ENCODE measurements at regions not wholly inside any gene's neighbourhood (a gene's known extent, or its start where the extent isn't known, plus 50 kb on each side); places are given as distances from the start of the nearest gene placed in this dataset.

GRCh38 chr5:125106271-125106670 lies 359.8 kb upstream of the ZNF608 start:
- DNase-seq = no peak

- no peak for DNase-seq
Measured at GRCh38 chr5:125106881-125107280, 360.4 kb upstream of the ZNF608 start.

DNA sequence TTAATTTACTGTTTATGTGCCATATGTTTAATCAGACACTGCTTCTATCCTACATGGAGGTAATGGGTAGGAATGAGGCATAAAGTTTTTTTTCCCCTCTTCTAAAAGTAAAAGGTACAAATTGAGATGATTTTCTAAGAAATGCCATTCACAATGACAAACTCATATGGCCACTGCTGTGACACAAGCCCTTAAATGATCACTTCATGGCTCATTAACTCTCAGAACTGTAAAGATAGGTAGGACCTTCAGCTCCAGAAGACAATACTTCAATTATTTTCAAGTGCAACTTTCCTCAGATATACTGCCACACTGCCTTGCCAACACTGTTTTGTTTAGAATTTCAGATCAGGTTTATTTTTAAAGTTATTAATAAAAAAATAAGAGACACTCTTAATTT lies 362.9 kb upstream of the ZNF608 start:
- DNase-seq = peak in 1 of 2 experiments; percentile 10

DNA sequence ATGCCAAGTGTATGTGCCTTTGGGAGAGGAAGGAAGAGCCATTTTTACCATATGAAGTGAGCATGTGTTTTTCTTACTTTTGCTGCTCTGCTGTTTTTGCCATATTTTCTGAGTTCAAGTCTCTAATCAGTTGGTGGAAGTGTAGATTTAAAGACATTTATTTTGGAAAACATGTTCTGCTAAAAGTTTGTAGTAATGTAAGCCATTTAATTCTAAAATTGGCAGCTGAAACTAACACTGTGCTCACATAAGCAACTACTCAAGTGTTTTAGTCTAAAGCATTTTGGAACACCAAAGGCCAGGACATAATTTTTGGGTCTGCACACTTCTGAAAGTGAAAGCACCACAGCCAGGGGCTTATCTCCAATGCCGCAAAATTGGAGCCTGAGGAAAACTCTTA lies 363.4 kb upstream of the ZNF608 start:
- no peak for DNase-seq

DNA sequence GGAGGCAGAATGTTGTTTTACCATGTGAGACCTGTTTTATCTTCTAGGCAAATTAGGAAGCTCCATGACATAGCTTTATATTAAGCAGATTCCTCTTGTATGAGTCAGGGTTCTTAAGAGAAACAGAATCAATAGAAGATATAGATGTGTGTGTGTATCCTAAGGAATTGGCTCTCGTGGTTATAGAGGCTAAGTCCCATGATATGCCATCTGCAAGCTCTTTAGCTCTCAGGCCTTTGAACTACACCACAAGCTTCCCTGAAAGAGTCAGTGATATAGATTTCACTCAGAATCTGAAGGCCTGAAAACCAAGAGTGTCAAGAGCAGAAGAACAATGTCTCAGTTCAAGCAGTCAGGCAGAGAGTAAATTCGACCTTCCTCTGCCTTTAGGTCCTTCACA lies 365.8 kb upstream of the ZNF608 start:
- no peak for DNase-seq

- DNase-seq = no peak
Measured at GRCh38 chr5:125113328-125113727, 366.9 kb upstream of the ZNF608 start.

- no peak for DNase-seq
Measured at GRCh38 chr5:125115195-125115525, 368.7 kb upstream of the ZNF608 start.

- no peak for DNase-seq
Measured at GRCh38 chr5:125117566-125117965, 371.1 kb upstream of the ZNF608 start.

DNA sequence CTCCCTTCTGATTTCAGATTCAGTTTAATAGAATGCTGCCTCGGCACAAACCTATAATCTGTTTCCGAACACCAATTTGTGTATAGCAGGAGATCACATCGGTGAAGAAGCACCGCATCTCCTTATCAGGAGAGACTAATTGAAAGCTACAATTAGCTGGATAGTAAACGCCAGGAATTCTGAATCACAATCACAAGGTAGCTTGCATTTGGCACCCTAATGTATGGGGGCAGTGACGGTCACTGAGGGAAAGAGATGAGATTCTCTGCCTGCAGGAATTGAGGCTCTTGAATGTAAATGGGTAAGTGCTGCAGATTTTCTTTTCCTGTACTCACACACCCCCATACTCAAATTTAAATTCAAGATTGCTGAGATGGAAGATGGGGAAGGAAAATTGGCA lies 373.6 kb upstream of the ZNF608 start:
- no peak for DNase-seq

DNA sequence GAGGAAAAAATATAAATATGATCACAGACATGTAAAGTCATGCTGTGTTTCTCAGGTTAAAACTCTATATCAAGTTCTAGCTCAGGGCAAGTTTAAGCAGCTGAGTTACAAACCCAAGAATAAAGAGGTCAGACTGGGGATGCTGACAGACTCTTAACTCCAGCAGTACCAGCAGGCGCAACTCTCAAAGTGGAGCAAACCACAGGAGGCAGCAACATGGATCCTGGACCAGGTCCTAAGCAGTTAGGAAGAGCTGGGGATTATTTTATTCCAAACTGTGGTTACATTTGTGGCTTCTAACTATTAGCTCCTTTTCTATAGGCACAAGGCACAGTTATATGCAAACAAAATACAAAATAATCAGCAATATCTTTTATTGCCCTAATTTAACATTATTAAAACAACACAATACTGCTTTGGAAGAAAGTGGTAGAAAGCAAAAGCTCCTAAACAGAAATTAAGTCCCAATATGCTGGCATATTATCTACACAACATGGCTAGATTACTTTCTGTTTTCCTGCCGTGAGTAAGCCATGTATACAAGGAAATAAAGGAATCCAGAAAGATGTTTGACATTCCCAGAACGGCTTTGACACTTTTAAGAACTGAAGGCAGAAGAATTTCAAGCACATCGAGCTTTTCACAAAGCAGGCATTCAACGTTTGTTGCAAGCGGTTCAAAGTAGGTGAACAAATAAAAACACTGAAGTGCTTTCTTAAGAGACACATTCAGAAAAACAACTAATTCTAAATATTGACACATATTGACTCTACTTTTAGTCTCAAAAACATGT lies 378.8 kb upstream of the ZNF608 start:
- no peak for DNase-seq

DNA sequence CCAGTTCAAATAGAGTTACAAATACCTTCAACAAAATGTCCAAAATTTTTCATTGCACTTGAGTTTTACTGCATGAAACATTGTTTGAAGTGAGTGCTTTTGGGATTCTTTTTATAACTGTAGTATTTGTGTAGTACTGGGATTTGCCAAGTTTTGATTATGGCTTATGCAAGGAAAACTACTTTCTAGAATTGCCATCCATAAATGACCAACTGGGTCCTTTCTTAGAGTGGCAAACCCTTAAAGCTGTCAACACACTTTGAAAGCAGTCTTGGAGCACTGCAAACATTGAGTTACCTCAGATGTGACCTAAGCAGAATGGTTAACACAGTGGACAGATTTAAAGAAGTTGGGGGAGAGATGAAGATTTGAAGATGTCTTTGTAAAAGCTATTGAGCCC lies 379.6 kb upstream of the ZNF608 start:
- DNase-seq = no peak

DNA sequence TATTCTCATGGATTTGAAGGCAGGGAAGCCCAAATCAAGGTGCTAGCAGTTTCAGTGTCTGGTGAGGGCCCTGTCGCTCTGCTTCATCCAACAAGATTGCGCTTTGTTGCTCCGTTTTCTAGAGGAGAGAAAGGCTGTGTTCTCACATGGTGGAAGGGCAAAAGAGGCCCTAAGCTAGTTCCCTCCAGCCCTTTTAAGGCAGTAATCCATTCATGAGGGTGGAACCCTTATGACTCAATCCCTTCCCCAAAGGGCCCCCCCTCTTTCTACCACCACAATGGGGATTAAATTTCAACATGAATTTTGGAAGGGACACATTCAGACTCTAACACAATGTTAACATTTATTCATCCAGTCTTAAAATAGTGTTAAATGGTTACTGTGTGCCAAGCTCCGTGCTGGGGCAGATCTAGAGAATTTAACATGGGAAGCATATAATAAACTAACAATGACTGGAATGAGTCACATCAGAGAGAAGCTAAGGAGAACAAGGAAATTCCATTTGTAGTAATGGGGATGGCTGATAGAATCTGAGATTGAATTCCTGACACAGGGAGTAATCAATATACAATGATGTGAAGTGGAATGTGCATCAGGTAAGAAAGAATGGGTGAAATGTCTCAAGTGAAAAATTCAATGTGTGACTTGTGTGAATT lies 382.8 kb upstream of the ZNF608 start:
- no peak for DNase-seq

GRCh38 chr5:125130591-125130990 lies 384.2 kb upstream of the ZNF608 start:
- no peak for DNase-seq

GRCh38 chr5:125134216-125135081 lies 388.0 kb upstream of the ZNF608 start:
- DNase-seq = no peak

DNA sequence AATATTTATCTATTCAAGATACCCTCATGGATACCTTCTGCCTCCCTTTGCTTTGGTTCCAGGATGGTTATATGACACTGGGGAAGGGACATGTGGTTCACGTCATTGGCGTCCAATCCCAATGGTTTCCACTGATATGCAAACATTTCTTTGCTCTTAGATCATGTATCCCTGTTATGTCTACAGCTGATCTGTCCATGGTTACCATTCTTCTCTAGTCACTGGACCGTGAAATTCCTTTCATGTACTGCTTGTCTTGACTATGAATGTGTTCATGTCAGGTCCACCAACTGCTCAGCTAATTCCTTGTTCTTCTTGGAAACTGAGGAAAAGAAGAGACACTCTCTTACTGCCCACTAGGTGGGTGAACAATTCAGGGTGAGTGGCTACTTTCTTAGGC lies 391.1 kb upstream of the ZNF608 start:
- DNase-seq = peak in 1 of 2 experiments; percentile 7

- DNase-seq = no peak
Measured at GRCh38 chr5:125138266-125138665, 391.8 kb upstream of the ZNF608 start.

DNA sequence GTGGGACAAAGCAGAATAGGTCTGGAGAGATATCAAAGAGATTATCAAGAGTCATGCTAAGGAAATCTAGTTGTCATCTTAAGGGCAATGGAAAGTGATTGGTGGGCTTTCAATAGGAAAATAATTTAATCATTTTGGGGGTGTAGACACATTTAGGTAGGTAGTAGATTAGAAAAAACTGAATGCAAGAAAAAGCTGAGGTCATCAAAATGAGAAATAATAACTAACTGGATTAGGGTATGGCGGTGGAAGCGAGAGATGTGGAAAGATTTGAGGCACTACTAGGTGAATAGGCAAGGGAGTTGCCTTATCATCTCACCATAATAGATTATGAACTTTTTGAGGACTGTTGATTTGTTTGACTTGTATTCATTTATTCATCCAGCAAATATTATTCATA lies 393.2 kb upstream of the ZNF608 start:
- DNase-seq = no peak

- no peak for DNase-seq
Measured at GRCh38 chr5:125140220-125140619, 393.8 kb upstream of the ZNF608 start.

DNA sequence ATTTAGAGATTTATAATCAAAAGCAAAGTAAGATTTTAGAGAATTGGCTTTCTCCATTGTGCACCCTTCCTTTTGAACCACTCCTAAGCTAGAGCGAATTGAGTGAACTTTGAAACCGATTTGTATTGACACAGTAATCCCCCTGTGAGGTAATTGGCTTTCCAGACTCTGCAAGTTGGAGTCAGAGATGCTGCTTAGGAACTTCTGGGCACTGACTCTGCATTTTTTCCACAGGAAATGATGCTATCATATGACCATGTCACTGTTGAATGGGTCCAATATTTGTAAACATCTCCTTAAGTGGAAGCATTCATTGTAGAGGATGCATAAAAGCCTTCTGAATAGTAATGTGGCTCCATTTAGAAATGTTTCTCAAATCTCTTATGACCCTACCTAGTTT lies 394.4 kb upstream of the ZNF608 start:
- peak in 1 of 2 experiments; percentile 34 for DNase-seq

DNA sequence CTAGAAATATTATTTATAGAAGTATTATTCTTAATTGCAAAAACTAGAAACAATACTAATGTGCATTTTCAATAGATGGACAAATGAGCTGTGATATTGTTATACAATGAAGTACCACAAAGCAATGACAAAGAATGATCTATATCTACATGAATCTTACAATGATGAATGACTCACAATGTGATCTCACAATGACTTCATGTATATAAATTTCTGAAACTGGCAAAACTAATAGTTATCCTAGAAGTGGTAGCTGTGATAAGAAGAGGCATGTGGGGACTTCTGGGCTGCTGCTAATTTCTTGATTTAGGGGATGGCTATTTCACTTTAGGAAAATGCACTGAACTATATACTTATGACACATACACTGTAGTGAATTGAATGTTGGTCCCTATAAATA lies 396.0 kb upstream of the ZNF608 start:
- no peak for DNase-seq

GRCh38 chr5:125143011-125143410 lies 396.6 kb upstream of the ZNF608 start:
- no peak for DNase-seq

DNA sequence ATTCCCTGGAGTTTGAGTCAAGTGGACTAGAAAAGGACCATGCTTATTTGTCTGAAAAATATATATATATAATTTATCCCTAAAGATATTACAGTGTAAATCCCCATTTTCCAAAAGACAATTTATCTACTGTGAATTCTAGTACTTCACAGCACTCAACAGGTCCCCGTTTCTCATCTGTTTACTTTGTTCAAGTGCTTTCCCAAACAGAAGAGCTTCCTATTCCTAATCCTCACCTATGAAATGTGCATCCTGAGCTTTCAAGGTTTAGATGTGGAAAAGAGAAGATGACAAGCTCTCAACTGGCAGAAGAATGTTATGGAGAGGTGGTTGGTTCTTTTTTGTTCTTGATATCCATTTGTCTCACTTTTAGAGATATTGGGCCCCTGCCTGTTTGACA lies 401.6 kb upstream of the ZNF608 start:
- no peak for DNase-seq

- DNase-seq = no peak
Measured at GRCh38 chr5:125148706-125149105, 402.3 kb upstream of the ZNF608 start.

DNA sequence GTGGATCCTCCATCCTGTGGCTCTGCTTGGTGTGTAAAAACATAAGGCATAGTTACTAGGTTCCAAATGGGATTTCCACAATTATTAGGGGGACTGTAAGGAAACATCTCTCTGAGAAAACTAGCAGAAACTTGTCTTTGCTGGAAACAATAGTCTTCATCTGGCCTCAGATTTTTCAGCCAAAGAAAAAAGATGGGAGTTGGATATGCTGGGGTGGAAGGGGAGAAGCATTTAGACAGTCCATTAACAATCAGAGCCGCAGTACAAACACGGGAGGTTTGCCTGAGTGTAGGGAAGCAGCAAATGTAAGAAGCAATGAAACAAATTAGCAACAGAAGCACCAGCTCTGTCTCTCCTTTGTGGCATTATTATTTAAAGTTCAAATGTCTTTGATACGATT lies 402.7 kb upstream of the ZNF608 start:
- no peak for DNase-seq
